ENCODE measurements at regions not wholly inside any gene's neighbourhood (a gene's known extent, or its start where the extent isn't known, plus 50 kb on each side); places are given as distances from the start of the nearest gene placed in this dataset.
"Not testable (repeated sequence)": the region's sequence is repeated elsewhere in the genome, so short reads cannot be mapped to it uniquely, and the experiment has no call there.

- DNase-seq: no peak
These were observed 241.6 kb downstream of the SUCLG1 start for GRCh38 chr2:84217456-84217855.

- DNase-seq: no peak
These were observed 244.6 kb downstream of the SUCLG1 start for GRCh38 chr2:84214455-84214854.

- DNase-seq: no peak
These were observed 246.3 kb downstream of the SUCLG1 start for GRCh38 chr2:84212611-84213314.

GRCh38 chr2:84209941-84210340 is 249.1 kb downstream of the SUCLG1 start:
- DNase-seq: no peak

GRCh38 chr2:84204995-84205394 is 254.1 kb downstream of the SUCLG1 start:
- DNase-seq: no peak

- no peak for DNase-seq
These were observed 256.9 kb downstream of the SUCLG1 start for GRCh38 chr2:84202166-84202565.

GRCh38 chr2:84201158-84201557 is 257.9 kb downstream of the SUCLG1 start:
- DNase-seq: no peak

- no peak for DNase-seq
These were observed 261.2 kb downstream of the SUCLG1 start for GRCh38 chr2:84197901-84198300.

- DNase-seq: no peak
These were observed 264.0 kb downstream of the SUCLG1 start for GRCh38 chr2:84194949-84195644.

GRCh38 chr2:84194181-84194580 is 264.9 kb downstream of the SUCLG1 start:
- DNase-seq: no peak

- no peak for DNase-seq
These were observed 271.8 kb downstream of the SUCLG1 start for GRCh38 chr2:84187258-84187657.

GRCh38 chr2:84181927-84182326 is 277.2 kb downstream of the SUCLG1 start:
- no peak for DNase-seq

- DNase-seq: no peak
These were observed 281.3 kb downstream of the SUCLG1 start for GRCh38 chr2:84177733-84178132.

- DNase-seq: no peak
These were observed 283.1 kb downstream of the SUCLG1 start for GRCh38 chr2:84175970-84176369.

GRCh38 chr2:84175340-84175739 is 283.7 kb downstream of the SUCLG1 start:
- no peak for DNase-seq

GRCh38 chr2:84173041-84173440 is 286.0 kb downstream of the SUCLG1 start:
- DNase-seq: no peak

GRCh38 chr2:84170979-84171378 is 288.1 kb downstream of the SUCLG1 start:
- no peak for DNase-seq

GRCh38 chr2:84169871-84170270 is 289.2 kb downstream of the SUCLG1 start:
- DNase-seq: no peak

GRCh38 chr2:84168552-84168951 is 290.5 kb downstream of the SUCLG1 start:
- DNase-seq: not testable (repeated sequence)

GRCh38 chr2:84165256-84165655 is 293.8 kb downstream of the SUCLG1 start:
- no peak for DNase-seq

GRCh38 chr2:84160453-84160852 is 298.6 kb downstream of the SUCLG1 start:
- no peak for DNase-seq

GRCh38 chr2:84158605-84159004 is 300.5 kb downstream of the SUCLG1 start:
- DNase-seq: no peak

GRCh38 chr2:84152462-84152861 is 306.6 kb downstream of the SUCLG1 start:
- no peak for DNase-seq

- DNase-seq: no peak
These were observed 314.7 kb downstream of the SUCLG1 start for GRCh38 chr2:84144345-84144744.

Data from muscle of arm (tissue), 1 donor.